HG03108 (cell line): ENCODE measurements at regions not wholly inside any gene's neighbourhood (a gene's known extent, or its start where the extent isn't known, plus 50 kb on each side); places are given as distances from the start of the nearest gene placed in this dataset.

ENCODE experiments used
- ATAC-seq: cut with Tn5 transposase; IDR thresholded peaks from one replicate; pipeline ENCODE4 v1.9.1; 2021; ENCODE audit warnings: moderate library complexity; ENCODE audit not compliant: unreplicated experiment

DNA sequence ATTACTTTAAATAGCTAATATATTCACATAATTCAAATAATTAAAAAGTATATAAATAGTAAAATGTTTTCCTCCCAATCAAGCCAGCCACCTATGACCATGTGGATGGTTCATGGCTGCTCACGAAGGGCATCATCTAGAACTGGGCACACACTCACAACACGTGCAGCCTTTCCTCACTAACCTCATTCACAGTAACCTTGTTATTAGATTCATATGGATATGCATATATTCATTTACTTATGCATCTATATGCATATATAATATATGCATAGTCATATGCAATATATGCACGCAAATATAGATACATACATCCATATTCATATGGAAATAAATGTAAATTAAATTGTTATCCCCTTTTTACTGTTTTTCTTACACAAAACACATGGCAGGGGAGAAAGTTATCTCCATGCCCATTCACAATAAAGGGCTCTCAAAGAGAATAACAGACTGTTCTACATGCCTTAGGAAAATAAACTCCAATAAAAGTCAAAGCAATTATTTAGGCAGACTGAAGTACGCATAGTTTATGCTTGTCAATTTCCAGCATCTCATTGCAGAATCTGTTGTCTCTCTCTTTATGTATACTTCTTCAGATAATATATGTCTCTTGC is 163.9 kb upstream of the ADGRL3 start:
- no peak for ATAC-seq

DNA sequence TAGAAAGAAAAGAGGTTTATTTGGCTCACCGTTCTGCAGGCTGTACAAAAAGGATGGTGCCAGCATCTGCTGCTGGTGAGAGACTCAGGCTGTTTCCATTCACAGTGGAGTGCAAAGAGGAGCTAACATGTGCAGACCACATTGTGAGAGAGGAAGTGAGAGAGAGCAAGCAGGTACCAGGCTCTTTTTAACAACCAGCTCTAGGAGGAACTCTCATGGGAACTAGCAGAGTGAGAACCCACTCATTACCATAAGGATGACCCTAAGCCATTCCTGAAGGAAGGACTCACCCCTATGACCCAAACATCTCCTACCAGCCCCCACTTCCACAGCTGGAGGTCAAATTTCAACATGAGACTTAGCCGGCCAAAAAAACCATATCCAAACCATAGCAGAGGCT is 158.6 kb upstream of the ADGRL3 start:
- no peak for ATAC-seq

DNA sequence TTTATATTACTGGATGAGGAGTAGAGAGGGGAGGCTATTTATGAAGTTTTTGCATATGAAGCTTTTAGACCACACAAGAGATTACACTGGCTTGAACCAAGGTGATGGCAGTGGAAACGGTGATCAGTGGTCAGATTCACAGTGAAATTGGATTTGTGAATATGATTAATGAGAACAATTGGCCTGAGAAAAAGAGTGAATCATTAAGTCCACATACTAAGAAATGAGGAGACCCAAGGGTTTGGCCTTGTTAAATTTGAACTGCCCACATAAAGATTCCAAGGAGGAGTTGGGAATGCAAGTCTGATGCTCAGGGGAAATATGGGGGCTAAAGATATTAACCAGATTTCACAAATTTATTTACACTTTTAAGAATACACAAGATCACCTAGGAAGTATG is 155.3 kb upstream of the ADGRL3 start:
- no peak for ATAC-seq

DNA sequence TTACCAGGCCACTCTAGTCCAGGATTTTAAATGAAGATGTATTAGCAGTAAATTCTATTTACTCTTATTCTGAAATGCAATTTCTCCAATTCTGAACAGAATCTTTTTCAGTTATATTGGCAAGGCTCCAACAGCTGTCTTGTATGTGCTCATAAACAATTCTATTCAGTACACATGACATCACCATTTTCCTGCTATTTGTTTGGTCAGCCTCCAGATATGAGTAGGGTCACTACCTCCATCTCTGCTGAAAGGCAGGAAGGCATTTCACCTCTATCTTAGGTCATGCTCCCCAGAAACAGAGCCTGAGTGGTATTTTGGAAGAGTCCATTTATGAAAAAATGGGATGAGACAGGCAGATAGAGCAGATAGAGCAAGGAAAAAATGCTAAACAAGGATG is 151.1 kb upstream of the ADGRL3 start:
- no peak for ATAC-seq

DNA sequence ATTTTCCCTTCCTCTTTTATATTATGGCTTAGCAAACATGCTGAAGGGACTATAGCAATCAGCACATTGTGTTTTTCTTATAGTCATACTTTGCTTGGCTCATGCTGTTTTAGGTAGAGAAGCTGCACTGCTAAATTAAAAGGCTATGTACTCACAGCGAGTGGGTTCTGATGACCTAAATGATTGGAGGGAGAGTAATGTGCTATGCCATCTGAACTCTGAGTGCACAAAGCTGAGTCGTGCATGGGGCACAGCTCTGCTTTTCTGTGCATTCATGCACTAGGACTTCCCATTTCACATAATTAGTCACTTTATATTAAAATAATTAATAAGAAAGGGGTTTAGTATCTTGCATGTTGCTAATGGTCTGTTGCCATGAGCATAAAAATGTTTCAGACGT is 132.7 kb upstream of the ADGRL3 start:
- ATAC-seq, result no peak

DNA sequence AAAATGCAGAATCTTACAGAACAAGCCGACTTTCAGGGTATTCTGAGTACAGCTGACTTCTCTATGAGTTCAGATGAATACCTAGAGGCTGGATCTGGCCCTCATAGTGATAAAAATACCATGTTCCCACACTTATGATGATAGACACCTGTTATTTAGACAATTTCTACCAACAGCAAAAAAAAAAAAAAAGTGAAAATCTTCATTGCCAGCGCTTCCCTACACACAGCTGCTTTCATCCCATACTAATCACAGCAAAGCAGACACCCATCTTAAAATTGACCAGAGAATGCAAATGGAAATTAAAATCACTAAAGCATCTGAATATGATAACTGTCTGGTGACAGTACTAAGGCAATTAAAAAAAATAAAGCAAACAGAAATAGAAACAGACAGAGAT is 132.1 kb upstream of the ADGRL3 start:
- no peak for ATAC-seq

DNA sequence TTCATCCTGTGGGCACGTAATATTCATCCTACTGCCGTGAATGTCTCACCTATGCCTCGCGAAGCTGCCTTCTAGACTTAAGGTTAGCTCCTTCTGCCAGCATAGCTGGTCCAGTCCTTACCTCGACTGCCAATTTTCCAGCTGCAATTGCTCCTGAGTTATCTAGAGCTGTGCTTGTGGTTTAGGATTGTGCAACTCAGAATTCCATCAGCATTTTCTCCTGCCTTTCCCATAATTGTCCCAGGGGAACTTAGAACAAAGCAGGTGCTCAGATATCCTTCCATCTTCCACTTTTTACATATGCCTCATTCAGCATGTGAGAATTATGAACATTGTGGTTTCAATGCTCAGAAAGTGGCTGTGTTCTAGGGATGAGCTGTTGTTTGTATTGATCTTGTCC is 131.4 kb upstream of the ADGRL3 start:
- no peak for ATAC-seq

DNA sequence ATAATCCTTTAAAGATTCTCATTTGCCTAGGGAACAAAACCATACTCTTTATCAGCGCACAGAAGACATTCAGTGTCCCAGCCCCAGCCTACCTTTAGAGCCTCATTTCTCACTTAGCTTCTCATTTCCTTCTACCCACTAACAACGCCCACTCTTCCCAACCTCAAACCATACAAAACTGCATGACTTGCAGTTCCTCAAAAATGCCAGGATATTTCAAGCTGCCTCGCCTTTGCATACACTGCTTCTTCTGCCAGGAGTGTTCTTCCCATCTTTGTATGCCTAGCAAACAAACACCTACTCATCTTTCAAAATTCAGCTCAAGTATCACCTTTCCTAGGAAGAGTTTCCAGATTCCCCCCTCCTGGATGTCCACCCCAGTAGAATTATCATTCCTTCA is 129.9 kb upstream of the ADGRL3 start:
- ATAC-seq, result no peak

DNA sequence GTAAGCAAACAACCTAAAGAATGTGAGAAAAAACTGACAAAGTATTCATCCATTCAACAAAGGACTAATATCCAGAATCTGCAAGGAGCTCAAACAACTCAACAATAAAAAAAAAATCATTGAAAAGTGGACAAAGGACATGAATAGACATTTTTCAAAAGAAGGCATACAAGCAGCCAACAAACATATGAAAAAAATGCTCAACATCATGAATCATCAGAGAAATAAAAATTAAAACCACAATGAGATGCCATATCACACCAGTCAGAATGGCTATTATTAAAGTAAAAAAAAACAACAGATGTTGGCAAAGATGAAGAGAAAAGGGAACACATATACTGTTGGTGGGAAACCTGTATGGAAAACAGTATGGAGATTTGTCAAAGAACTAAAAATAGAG is 120.7 kb upstream of the ADGRL3 start:
- ATAC-seq, result no peak

DNA sequence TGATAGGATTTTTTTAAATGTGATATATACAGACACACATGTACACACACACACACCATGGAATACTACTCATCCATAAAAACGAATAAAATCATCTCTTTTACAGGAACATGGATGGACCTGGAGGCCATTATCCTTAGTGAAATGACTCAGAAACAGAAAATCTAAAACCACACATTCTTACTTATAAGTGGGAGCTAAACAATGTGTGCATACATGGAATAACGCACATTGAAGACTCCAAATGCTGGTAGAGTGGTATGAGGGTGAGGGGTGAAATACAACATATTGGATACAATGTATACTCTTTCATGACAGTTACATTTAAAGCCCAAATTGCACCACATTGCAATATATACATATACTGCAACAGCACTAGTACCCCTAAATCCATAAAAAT is 120.2 kb upstream of the ADGRL3 start:
- no peak for ATAC-seq

DNA sequence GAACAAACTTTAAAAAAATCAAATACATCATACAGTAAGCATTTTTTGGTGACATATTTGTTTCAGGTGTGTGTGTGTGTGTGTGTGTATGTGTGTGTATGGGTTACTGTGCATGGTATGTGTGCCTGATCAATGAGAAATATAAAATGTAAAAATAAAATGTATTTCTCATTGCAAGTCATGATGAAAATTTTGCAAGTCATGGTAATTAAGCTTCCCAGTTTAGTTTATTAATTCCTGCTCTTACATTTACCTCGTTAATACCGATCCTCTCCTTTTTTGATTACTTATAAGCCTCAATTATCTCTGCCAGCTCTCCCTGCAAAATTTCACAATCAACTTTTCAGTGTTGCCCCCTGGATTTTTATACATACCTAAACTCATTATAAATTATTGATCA is 114.6 kb upstream of the ADGRL3 start:
- no peak for ATAC-seq

DNA sequence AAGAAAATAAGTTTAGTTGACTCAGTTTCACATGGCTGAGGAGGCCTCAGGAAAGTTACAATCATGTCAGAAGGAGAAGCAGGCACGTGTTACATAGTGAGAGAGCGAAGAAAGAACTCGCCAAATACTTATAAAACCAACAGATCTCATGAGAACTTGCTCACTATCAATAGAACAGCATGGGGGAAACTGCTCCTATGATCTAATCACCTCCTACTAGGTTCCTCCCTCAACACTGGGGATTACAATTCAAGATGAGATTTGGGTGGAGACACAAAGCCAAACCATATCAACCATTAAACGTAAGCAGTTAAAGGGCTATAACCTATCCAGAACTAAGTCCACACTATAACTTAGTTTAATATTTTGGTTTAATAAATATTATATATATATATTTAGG is 113.8 kb upstream of the ADGRL3 start:
- no peak for ATAC-seq

DNA sequence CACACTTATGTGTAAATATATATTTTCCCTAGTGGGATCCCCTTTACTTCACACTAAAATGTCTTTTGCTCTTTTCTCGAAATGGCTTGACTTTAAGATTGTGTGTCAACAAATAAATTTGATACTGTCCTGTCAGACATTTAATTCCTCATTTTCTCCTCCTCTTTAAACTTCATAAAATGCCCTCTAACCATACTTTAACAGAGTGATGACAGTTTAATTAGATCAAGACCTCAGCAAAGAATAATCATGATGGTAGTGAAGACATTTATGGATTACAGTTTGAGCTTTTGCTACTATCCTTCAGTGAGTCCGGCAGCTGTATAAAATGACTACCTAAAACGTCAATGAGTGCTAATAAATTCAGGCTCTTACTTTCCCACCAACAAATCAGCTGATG is 113.1 kb upstream of the ADGRL3 start:
- ATAC-seq, result no peak

DNA sequence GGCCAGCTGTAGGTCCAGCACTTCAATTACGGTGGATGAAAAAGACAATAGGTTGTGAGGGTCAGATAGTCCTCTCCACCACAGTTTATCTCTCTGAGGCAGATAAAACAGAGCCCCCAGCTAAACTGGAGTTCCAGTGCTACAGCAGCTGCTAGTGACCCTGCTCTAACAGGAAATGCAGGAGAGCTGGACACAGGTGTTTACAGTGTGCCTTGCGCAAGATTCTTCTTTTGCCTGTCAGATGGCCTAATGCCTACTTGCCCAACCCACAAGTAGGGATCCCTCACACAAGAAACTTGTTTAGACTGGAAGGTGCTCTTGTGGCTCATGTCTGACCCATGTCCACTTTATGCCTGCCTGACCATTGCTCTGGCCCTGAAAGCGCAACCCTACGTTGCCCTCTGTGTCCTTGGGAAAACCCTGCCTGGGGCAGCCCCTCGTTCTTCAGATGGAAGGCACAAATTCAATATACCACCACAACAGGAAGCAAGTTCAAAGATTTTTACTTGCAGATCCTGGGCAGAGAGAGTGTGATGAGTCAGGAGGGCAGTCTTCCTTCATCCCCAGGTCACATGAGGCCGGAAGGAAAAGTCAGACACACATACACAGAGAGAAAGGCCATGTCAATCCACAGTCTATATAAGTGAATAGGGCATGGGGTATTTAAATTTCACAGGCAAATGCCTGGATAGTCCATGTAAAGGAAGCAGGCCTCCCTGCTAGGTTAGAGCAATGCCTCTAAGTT is 105.1 kb upstream of the ADGRL3 start:
- ATAC-seq, result no peak

DNA sequence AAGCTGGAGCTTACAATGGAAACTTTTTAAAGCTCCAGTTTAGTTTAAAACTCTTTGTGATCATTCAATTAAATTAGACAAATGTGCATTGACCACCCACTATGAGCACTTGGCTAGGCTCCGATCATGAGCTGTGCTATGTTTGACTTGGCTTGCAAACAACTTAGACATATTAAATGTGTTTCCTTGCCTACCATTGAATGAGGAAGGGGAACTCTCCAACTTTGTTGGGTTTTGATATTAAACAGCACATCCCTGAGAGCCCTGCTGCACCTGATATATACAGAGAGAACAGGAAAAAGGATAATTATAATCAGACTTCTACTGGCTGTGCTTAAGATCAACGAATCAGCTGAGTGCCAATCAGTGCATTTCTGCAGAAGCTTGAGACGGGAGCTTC is 71.4 kb upstream of the ADGRL3 start:
- ATAC-seq, result no peak

DNA sequence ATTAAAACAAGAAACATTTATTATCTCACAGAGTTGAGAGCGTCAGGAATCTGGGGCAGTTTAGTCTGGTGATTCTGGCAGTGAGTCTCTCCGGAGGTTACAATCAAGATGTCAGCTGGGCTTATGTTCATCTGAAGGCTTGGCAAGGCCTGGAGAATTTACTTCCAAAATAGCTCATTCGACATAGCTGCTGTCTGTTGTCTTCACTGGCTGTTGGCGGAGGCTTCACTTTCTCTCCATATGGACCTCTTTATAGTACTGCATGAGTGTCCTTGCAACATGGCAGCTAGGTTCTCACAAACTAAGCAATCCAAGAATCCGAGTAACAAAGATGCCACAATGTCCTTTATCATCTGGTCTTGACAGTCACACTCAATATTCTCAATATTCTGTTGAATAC is 70.2 kb upstream of the ADGRL3 start:
- no peak for ATAC-seq

DNA sequence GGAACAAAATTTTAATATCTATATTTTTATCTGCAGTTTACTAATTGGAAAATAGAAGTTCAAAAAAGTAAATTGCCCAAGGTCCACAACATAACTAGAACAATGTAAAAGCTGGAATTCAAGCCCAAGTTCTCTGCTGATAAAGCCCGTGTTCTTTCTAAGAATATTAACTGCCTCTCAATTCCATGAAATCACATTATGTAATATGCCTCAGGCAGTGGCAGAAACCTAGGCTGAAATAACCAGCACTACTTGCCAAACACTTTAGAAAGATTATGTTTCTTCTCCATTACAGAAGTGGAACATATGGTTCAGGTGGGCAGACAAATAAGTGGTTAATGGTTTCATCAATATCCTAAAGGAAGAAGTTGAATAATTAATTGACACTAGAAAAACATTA is 56.7 kb upstream of the ADGRL3 start:
- ATAC-seq, result no peak

DNA sequence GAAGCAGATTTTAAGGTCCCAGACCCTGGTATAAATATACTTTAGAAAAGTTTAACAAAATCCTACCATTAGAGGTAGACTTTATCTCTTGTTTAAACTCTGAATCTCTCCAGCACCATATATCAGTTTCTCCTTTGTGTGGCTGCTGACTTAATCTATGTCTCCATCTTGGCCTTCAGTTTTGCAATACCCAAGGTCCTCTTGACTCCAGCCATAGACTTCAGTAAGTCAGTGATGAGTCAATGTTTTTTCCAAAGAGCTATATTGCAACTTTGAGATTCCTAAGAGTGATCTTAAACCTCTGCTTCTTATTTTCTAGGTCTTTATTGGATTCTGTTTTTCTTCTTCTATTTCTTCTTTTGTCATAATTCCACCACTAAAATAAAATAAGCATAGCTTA is 50.8 kb upstream of the ADGRL3 start:
- no peak for ATAC-seq
